GM12878 (cell line): ENCODE measurements at regions not wholly inside any gene's neighbourhood (a gene's known extent, or its start where the extent isn't known, plus 50 kb on each side); places are given as distances from the start of the nearest gene placed in this dataset.
"Not testable (repeated sequence)": the region's sequence is repeated elsewhere in the genome, so short reads cannot be mapped to it uniquely, and the experiment has no call there.

Experiments used
- POLR2A ChIP-seq: IDR thresholded peaks from 2 replicates; pipeline ENCODE4 v1.6.1; 2011; ENCODE audit warnings: low read depth, mild to moderate bottlenecking, low read length
- POLR2AphosphoS2 ChIP-seq: IDR thresholded peaks from 2 replicates; pipeline ENCODE4 v1.6.1; 2011; ENCODE audit warnings: low read depth, mild to moderate bottlenecking, low read length, improper control_type of control experiment, moderate library complexity
- POLR2AphosphoS5 ChIP-seq: IDR thresholded peaks from 2 replicates; pipeline ENCODE4 v1.6.1; 2011; ENCODE audit warnings: mild to moderate bottlenecking, low read length, inconsistent platforms
- TCF12 ChIP-seq: IDR thresholded peaks from 2 replicates; pipeline ENCODE4 v1.6.1; 2011; ENCODE audit warnings: low read depth, mild to moderate bottlenecking, low read length
- YY1 ChIP-seq: IDR thresholded peaks from 2 replicates; pipeline ENCODE4 v1.6.1; 2011; ENCODE audit warnings: low read depth, mild to moderate bottlenecking, low read length
- ZNF274 ChIP-seq: IDR thresholded peaks from one replicate; pipeline ENCODE4 v1.8.0; 2011; ENCODE audit not compliant: insufficient read length, insufficient read depth
- TF ChIP-seq, protein P1 (sequence below): IDR thresholded peaks from 2 replicates; pipeline ENCODE4 v1.6.1; 2011; ENCODE audit warnings: borderline replicate concordance, low read depth, mild to moderate bottlenecking, moderate library complexity, mixed read lengths, low read length; ENCODE audit not compliant: insufficient read depth; ENCODE audit errors: extremely low read length
- TF ChIP-seq, protein P2 (sequence below), 3 experiments: IDR thresholded peaks in 2 of 3; conservative IDR thresholded peaks in 1 of 3; 2 replicates each; pipeline ENCODE4 v1.5.1; 2011; ENCODE audit warnings: low read depth in 3 of 3, low read length in 3 of 3, mild to moderate bottlenecking in 3 of 3, control low read depth in 2 of 3, moderate library complexity in 2 of 3, inconsistent platforms in 1 of 3, mixed read lengths in 1 of 3; ENCODE audit not compliant: control insufficient read depth in 2 of 3, insufficient read depth in 1 of 3; ENCODE audit errors: extremely low read depth in 1 of 3

- TF ChIP-seq YY1, TCF12, POLR2A, POLR2AphosphoS5, ZNF274, POLR2AphosphoS2: not testable (repeated sequence)
- TF ChIP-seq, protein P1, sequence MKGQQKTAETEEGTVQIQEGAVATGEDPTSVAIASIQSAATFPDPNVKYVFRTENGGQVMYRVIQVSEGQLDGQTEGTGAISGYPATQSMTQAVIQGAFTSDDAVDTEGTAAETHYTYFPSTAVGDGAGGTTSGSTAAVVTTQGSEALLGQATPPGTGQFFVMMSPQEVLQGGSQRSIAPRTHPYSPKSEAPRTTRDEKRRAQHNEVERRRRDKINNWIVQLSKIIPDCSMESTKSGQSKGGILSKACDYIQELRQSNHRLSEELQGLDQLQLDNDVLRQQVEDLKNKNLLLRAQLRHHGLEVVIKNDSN, result not testable (repeated sequence)
- TF ChIP-seq, protein P2, sequence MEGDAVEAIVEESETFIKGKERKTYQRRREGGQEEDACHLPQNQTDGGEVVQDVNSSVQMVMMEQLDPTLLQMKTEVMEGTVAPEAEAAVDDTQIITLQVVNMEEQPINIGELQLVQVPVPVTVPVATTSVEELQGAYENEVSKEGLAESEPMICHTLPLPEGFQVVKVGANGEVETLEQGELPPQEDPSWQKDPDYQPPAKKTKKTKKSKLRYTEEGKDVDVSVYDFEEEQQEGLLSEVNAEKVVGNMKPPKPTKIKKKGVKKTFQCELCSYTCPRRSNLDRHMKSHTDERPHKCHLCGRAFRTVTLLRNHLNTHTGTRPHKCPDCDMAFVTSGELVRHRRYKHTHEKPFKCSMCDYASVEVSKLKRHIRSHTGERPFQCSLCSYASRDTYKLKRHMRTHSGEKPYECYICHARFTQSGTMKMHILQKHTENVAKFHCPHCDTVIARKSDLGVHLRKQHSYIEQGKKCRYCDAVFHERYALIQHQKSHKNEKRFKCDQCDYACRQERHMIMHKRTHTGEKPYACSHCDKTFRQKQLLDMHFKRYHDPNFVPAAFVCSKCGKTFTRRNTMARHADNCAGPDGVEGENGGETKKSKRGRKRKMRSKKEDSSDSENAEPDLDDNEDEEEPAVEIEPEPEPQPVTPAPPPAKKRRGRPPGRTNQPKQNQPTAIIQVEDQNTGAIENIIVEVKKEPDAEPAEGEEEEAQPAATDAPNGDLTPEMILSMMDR (IDR thresholded peaks at IDR 0.05 in 2 of 3, conservative IDR thresholded peaks at IDR 0.05 in 1 of 3; ENCODE audit: control insufficient read depth in 2 of 3, extremely low read depth in 1 of 3, insufficient read depth in 1 of 3, low read depth in 3 of 3, low read length in 3 of 3), result not testable (repeated sequence)
Observed at GRCh38 chr2:91603996-91604395, 2912.5 kb downstream of the RPIA start.
